ENCODE measurements at regions not wholly inside any gene's neighbourhood (a gene's known extent, or its start where the extent isn't known, plus 50 kb on each side); places are given as distances from the start of the nearest gene placed in this dataset.

DNA sequence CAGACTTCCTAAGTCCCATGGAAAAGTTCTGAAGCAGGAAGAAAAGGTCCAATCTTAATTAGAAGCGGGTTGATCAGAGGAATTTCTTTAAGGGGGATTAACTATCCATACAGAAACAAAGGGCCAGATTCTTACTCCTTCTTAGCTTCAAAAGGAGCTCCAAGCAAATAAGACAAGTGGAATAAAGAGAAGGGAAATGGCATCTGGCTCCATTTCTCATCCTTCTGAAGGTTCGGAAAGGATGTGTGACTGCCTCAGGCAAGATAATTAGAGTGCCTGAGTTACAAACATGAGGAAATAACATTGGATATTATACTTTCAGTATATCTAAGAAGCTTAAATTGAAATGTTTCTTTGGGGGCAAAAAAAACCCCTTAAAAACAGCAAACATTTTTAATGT lies 88.1 kb upstream of the ADAMTS19 start:
- no peak overlapping the region for H3K4me3 Mint-ChIP-seq
- H3K9me3 Mint-ChIP-seq = no peaks in the 10 kb centered on the region
- TF ChIP-seq, protein P1, sequence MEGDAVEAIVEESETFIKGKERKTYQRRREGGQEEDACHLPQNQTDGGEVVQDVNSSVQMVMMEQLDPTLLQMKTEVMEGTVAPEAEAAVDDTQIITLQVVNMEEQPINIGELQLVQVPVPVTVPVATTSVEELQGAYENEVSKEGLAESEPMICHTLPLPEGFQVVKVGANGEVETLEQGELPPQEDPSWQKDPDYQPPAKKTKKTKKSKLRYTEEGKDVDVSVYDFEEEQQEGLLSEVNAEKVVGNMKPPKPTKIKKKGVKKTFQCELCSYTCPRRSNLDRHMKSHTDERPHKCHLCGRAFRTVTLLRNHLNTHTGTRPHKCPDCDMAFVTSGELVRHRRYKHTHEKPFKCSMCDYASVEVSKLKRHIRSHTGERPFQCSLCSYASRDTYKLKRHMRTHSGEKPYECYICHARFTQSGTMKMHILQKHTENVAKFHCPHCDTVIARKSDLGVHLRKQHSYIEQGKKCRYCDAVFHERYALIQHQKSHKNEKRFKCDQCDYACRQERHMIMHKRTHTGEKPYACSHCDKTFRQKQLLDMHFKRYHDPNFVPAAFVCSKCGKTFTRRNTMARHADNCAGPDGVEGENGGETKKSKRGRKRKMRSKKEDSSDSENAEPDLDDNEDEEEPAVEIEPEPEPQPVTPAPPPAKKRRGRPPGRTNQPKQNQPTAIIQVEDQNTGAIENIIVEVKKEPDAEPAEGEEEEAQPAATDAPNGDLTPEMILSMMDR (conservative IDR thresholded peaks at IDR 0.05) = no peak
- no peaks in the 10 kb centered on the region for H3K36me3 Mint-ChIP-seq
- H3K27me3 Mint-ChIP-seq = no peaks in the 10 kb centered on the region
- DNase-seq (ENCODE audit: extremely low spot score, unreplicated experiment) = no peak
- peaks cover 8% of the 10 kb centered on the region for H3K4me1 Mint-ChIP-seq (ENCODE audit: unreplicated experiment)
- no peak overlapping the region for H3K27ac Mint-ChIP-seq

DNA sequence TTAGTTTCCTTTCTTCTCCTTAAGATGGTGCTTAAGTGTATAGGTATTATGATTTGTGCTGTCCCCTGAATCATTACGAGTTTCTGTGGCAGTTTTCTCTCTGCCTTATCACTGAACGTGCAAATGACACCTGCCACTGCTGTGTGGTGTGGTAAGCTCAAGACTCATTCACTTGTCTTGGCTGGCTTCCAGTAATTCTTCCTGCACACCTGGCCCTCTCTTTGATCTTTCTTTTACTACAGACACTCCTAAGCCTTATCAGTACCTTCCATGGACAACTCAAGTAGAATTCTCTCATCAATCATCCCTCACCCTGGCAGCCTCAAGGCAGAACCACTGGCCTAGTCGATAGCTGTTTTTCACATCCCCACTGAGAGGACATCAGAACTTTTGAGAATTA lies 82.6 kb upstream of the ADAMTS19 start:
- no peaks in the 10 kb centered on the region for H3K9me3 Mint-ChIP-seq
- peak overlapping the region; percentile 21 for H3K4me3 Mint-ChIP-seq
- TF ChIP-seq, protein P1 (conservative IDR thresholded peaks at IDR 0.05) = no peak
- H3K36me3 Mint-ChIP-seq = no peaks in the 10 kb centered on the region
- peak overlapping the region; percentile 65 for H3K27ac Mint-ChIP-seq
- no peak for DNase-seq (ENCODE audit: extremely low spot score, unreplicated experiment)
- H3K4me1 Mint-ChIP-seq (ENCODE audit: unreplicated experiment) = peaks cover 15% of the 10 kb centered on the region
- no peaks in the 10 kb centered on the region for H3K27me3 Mint-ChIP-seq

DNA sequence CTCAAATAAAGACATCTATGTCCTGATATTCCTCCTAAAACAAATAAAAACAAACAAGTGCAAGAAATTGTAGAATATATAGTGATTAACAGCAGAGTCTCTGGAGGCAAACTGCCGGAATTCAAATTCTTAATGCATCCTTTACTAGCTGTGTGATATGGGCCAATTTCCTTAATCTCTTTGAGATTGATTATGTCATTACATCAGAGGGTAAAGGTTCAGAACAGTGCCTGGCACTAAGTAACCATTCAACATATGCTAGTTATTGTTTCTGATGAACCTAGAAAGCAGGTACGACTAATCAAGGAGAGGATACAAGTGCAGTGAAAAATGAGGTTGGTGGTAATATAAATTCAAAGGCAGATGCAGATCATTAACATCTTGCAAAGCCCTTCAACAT lies 81.1 kb upstream of the ADAMTS19 start:
- TF ChIP-seq, protein P1 (conservative IDR thresholded peaks at IDR 0.05) = no peak
- H3K4me3 Mint-ChIP-seq = no peak overlapping the region
- no peak for DNase-seq (ENCODE audit: extremely low spot score, unreplicated experiment)
- no peaks in the 10 kb centered on the region for H3K27me3 Mint-ChIP-seq
- H3K9me3 Mint-ChIP-seq = no peaks in the 10 kb centered on the region
- H3K27ac Mint-ChIP-seq = no peak overlapping the region
- H3K36me3 Mint-ChIP-seq = no peaks in the 10 kb centered on the region
- peaks cover 15% of the 10 kb centered on the region for H3K4me1 Mint-ChIP-seq (ENCODE audit: unreplicated experiment)

DNA sequence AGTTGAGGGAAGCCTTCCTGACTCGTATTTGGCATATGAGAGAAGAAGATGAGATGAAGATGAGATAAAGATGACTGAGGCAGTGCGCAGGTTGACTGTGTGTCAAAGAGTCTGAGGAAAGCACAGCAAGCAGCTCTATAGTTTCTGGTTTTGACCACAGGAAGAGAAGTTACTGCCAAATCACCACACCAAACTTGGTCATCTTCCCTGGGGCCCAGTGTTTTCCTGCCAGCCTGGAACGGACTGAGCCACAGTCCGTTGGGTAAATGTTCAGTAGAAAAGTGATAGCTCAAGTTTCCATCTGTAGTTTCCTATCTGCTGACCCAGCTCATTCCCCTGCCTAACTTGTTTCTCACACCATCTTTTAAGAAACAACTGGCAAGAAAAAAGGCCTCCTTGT lies 80.7 kb upstream of the ADAMTS19 start:
- no peaks in the 10 kb centered on the region for H3K36me3 Mint-ChIP-seq
- H3K27ac Mint-ChIP-seq = no peak overlapping the region
- H3K9me3 Mint-ChIP-seq = no peaks in the 10 kb centered on the region

DNA sequence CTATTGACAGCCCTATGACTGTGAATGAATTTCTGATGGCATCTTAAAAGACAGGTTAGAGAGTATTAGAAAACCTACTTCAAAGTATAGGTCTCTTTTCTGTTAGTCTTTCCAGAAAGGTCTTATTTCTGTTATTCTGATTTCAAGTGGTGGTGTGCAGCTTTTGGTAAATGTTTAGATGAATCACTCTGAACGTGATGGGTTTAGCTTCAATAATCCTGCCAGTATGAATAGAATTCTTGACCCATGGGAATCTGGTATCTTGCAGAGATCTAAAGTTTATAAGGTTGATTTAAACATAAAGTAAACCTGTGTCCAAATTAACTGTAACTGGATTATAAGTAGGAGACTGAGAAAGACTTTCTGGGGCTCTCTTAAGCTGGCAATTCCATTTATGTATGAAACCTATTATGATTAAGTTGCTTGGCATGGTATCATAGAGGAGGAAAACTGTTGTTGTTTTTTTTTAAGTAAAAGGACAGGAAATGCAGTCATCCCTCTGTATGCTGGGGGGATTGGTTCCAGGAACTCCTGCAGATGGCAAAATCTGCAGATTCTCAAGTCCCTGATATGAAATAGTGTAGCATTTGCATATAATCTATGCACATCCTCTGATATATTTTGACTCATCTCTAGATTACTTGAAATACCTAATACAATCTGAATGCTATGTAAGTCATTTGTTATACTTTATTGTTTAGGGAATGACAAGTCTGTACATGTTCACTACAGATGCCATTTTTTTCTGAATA lies 77.0 kb upstream of the ADAMTS19 start:
- Mint-ChIP-seq H3K9me3 (peaks cover 10% of the 10 kb centered on the region), H3K27me3 (no peaks in the 10 kb centered on the region), H3K27ac (no peak overlapping the region), H3K4me1 (ENCODE audit: unreplicated experiment) (peaks cover 8% of the 10 kb centered on the region), H3K36me3 (no peaks in the 10 kb centered on the region), H3K4me3 (no peak overlapping the region)
- TF ChIP-seq, protein P1 (conservative IDR thresholded peaks at IDR 0.05) = no peak
- DNase-seq (ENCODE audit: extremely low spot score, unreplicated experiment) = no peak

More for the DNA sequence above, 80.7 kb upstream of the ADAMTS19 start:
- H3K4me1 Mint-ChIP-seq (ENCODE audit: unreplicated experiment) = peaks cover 15% of the 10 kb centered on the region
- TF ChIP-seq, protein P1 (conservative IDR thresholded peaks at IDR 0.05) = no peak
- H3K27me3 Mint-ChIP-seq = no peaks in the 10 kb centered on the region
- DNase-seq (ENCODE audit: extremely low spot score, unreplicated experiment) = no peak
- no peak overlapping the region for H3K4me3 Mint-ChIP-seq

Measured in type B pancreatic cell (in vitro differentiated cells).